BJ (cell line): ENCODE measurements at regions not wholly inside any gene's neighbourhood (a gene's known extent, or its start where the extent isn't known, plus 50 kb on each side); places are given as distances from the start of the nearest gene placed in this dataset.

ENCODE experiments used
- CTCF ChIA-PET: fragments of 350-600 bp; formaldehyde crosslinking; extraction: SDS; loops from one replicate; lab custom pipeline; 2021; ENCODE audit warnings: antibody characterized with exemption, inconsistent platforms; lab: Yijun Ruan, JAX
- POLR2A ChIA-PET: fragments of 300-600 bp; sonication (Branson Sonifier 250); formaldehyde crosslinking; extraction: SDS; loops from one replicate; lab custom pipeline; 2021; ENCODE audit warnings: antibody characterized with exemption; lab: Charles Lee
- DNase-seq: peaks from one replicate; pipeline ENCODE4 v3.0.0-alpha.2; 2011; ENCODE audit warnings: low read depth
- H3K27me3 ChIP-seq: 2 replicates; pipeline ENCODE4 v1.6.0; 2011; ENCODE audit warnings: low read length; ENCODE audit not compliant: control insufficient read depth, insufficient read depth
- H3K36me3 ChIP-seq: 2 replicates; pipeline ENCODE4 v1.5.1; 2011; ENCODE audit warnings: low read length; ENCODE audit not compliant: control insufficient read depth, insufficient read depth
- H3K4me3 ChIP-seq: 2 replicates; pipeline ENCODE4 v1.5.1; 2011; ENCODE audit warnings: low read depth, mild to moderate bottlenecking, control low read depth, low read length
- CTCF ChIP-seq: IDR thresholded peaks from 2 replicates; pipeline ENCODE4 v1.5.1; 2011; ENCODE audit warnings: low read depth, mild to moderate bottlenecking, control low read depth, inconsistent platforms, low read length, moderate library complexity; ENCODE audit not compliant: insufficient read depth

GRCh38 chr18:11256251-11256650 lies 106.9 kb upstream of the PIEZO2 start:
- H3K4me3 ChIP-seq = no peak overlapping the region
- ChIA-PET CTCF (interaction anchor here (0.9 kb wide), 1 partner anchor 9 kb away, joined by 3 read pairs; no protein-coding TSS in a partner anchor), POLR2A (no interaction called here)
- H3K27me3 ChIP-seq = no peaks in the 10 kb centered on the region
- no peak for TF ChIP-seq CTCF
- no peak for DNase-seq
- no peaks in the 10 kb centered on the region for H3K36me3 ChIP-seq

DNA sequence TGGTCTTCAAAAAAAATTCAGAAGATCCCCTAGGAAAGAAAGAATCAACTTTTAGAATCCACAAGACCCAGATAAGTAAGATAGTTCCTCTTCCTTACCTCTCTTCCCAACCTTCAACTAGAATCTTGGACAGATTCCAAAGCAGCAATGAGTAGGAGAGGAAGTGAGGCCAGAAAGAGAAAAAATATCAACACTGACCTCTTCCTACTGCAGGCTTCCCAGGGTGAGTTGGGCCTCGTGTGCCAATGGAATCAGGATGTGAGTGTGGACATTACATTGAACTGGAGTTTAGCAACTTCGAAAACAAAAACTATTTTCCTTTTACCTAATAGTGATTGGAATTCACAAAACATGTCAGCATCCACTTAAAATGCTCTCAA lies 102.5 kb upstream of the PIEZO2 start:
- no peak for TF ChIP-seq CTCF
- ChIA-PET POLR2A (no interaction called here), CTCF (no interaction called here)
- no peak overlapping the region for H3K4me3 ChIP-seq
- no peaks in the 10 kb centered on the region for H3K36me3 ChIP-seq
- no peaks in the 10 kb centered on the region for H3K27me3 ChIP-seq
- no peak for DNase-seq

- H3K27me3 ChIP-seq = no peaks in the 10 kb centered on the region
Measured at GRCh38 chr18:11251229-11251890, 102.0 kb upstream of the PIEZO2 start.

DNA sequence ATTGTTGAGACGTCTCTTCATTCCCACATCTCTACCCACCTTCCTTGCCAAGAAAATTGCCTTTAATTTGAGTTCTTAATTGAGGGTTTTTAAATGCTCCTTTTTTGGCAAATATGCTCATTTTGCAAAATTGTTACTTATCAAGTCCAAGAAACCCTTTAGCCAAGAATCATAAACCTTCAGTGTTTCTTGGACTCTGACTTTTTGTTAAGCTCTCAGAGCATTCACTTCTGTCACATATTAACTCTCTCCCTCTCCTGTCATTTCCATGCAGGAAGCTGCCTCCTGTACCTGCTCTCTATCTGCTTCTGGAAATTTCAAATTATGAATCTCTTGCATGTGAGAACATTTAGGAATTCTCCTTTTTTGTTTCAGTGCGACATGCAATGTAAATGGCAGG lies 100.0 kb upstream of the PIEZO2 start:
- Histone ChIP-seq H3K4me3 (no peak overlapping the region), H3K36me3 (no peaks in the 10 kb centered on the region), H3K27me3 (no peaks in the 10 kb centered on the region)
- DNase-seq = no peak
- no peak for TF ChIP-seq CTCF
- CTCF ChIA-PET = interaction anchor here (0.5 to 0.7 kb wide), 3 partner anchors 11 to 57 kb away, joined by 3 to 4 read pairs (median 3); no protein-coding TSS in a partner anchor
- POLR2A ChIA-PET = no interaction called here

More at GRCh38 chr18:11251229-11251890, 102.0 kb upstream of the PIEZO2 start:
- DNase-seq = no peak
- ChIA-PET POLR2A (no interaction called here), CTCF (no interaction called here)
- TF ChIP-seq CTCF = no peak
- no peak overlapping the region for H3K4me3 ChIP-seq
- no peaks in the 10 kb centered on the region for H3K36me3 ChIP-seq

GRCh38 chr18:11247381-11247970 lies 98.1 kb upstream of the PIEZO2 start:
- CTCF ChIA-PET = interaction anchor here (0.9 to 1.0 kb wide), 2 partner anchors 9 to 18 kb away, joined by 3 read pairs; no protein-coding TSS in a partner anchor
- no peak for TF ChIP-seq CTCF
- H3K27me3 ChIP-seq = no peaks in the 10 kb centered on the region
- H3K36me3 ChIP-seq = no peaks in the 10 kb centered on the region
- no peak for DNase-seq
- POLR2A ChIA-PET = no interaction called here
- H3K4me3 ChIP-seq = no peak overlapping the region
